Endothelial cell of umbilical vein (primary cell): ENCODE measurements at regions not wholly inside any gene's neighbourhood (a gene's known extent, or its start where the extent isn't known, plus 50 kb on each side); places are given as distances from the start of the nearest gene placed in this dataset.

Source experiments
- BruUV-seq: library from RNA; stranded (reverse); fragments of 400-500 nt; replicated peaks from 2 replicates; lab custom pipeline; 2021; lab: Mats Ljungman, UMichigan
- CTCF ChIA-PET: fragments of 300-600, 350-600 bp; sonication (Branson Sonifier 250); formaldehyde crosslinking; loops from one replicate; lab custom pipeline; 2021; ENCODE audit warnings: antibody characterized with exemption, inconsistent platforms; lab: Charles Lee
- POLR2A ChIA-PET: fragments of 300-600, 350-600 bp; sonication (Branson Sonifier 250); formaldehyde crosslinking; loops from one replicate; lab custom pipeline; 2021; ENCODE audit warnings: antibody characterized with exemption, inconsistent platforms; lab: Charles Lee
- DNase-seq: peaks from one replicate; pipeline ENCODE4 v3.0.0-alpha.2; 2011; ENCODE audit warnings: low read depth, low spot score
- FAIRE-seq: peaks from 2 replicates; lab custom pipeline; 2011; peaks lifted over from hg19 to GRCh38; lab: Jason Lieb, UNC
- H2AFZ ChIP-seq: 2 replicates; pipeline ENCODE4 v1.6.0; 2012; ENCODE audit warnings: low read depth, low read length, control low read depth, inconsistent platforms
- H3K27ac ChIP-seq: 2 replicates; pipeline ENCODE4 v1.5.1; 2011; ENCODE audit warnings: low read depth, mild to moderate bottlenecking, control low read depth, low read length, moderate library complexity; ENCODE audit not compliant: insufficient read depth
- H3K27me3 ChIP-seq, 2 experiments: 2 replicates each; pipeline versions ENCODE4 v1.6.0 to v1.6.1; 2011; ENCODE audit warnings: low read length in 2 of 2, mixed read lengths in 1 of 2; ENCODE audit not compliant: control insufficient read depth in 2 of 2, insufficient read depth in 2 of 2
- H3K36me3 ChIP-seq, 2 experiments: 2 replicates in 1 of 2; 3 replicates in 1 of 2; pipeline ENCODE4 v1.5.1; 2011; ENCODE audit warnings: low read length in 2 of 2, mild to moderate bottlenecking in 1 of 2, moderate library complexity in 1 of 2; ENCODE audit not compliant: control insufficient read depth in 2 of 2, insufficient read depth in 2 of 2; ENCODE audit errors: extremely low read depth in 1 of 2
- H3K4me1 ChIP-seq: 3 replicates; pipeline ENCODE4 v1.5.1; 2011; ENCODE audit warnings: mild to moderate bottlenecking, low read length; ENCODE audit not compliant: control insufficient read depth, insufficient read depth; ENCODE audit errors: extremely low read depth
- H3K4me2 ChIP-seq: 2 replicates; pipeline ENCODE4 v1.6.1; 2011; ENCODE audit warnings: low read length, control low read depth, mixed read lengths; ENCODE audit not compliant: insufficient read depth
- H3K4me3 ChIP-seq, 3 experiments: fragments of 200-600 bp in 1 of 3; sonication (generic), shearing (Covaris generic) in 1 of 3; replicated peaks in 1 of 3; 2 replicates each; pipeline ENCODE4 v1.5.1; 2011 to 2016; ENCODE audit warnings: control low read depth in 3 of 3, low read length in 3 of 3, mild to moderate bottlenecking in 2 of 3, inconsistent platforms in 1 of 3, low read depth in 1 of 3, moderate library complexity in 1 of 3; ENCODE audit not compliant: insufficient read depth in 1 of 3
- H3K79me2 ChIP-seq: 2 replicates; pipeline ENCODE4 v1.6.0; 2012; ENCODE audit warnings: low read length, inconsistent platforms; ENCODE audit not compliant: control insufficient read depth, insufficient read depth
- H3K9ac ChIP-seq: replicated peaks from 2 replicates; pipeline ENCODE3; 2011; ENCODE audit warnings: low read length, control low read depth; ENCODE audit not compliant: insufficient read depth; ENCODE audit errors: extremely low read depth
- H3K9me1 ChIP-seq: replicated peaks from 3 replicates; pipeline ENCODE4 v1.6.0; 2011; ENCODE audit warnings: mild to moderate bottlenecking, low read length; ENCODE audit not compliant: control insufficient read depth, insufficient read depth; ENCODE audit errors: extremely low read depth
- H3K9me3 ChIP-seq: replicated peaks from 2 replicates; pipeline ENCODE4 v1.5.1; 2012; ENCODE audit warnings: low read length, inconsistent platforms; ENCODE audit not compliant: control insufficient read depth, insufficient read depth
- H4K20me1 ChIP-seq: replicated peaks from 2 replicates; pipeline ENCODE3; 2011; ENCODE audit warnings: mild to moderate bottlenecking, low read length; ENCODE audit not compliant: control insufficient read depth, insufficient read depth; ENCODE audit errors: extremely low read depth
- CTCF ChIP-seq, 2 donors: IDR thresholded peaks; 1 replicate in 1 of 2; 2 replicates in 1 of 2; pipeline ENCODE4 v1.5.1; 2011; ENCODE audit warnings: low read length in 2 of 2, mild to moderate bottlenecking in 2 of 2, moderate library complexity in 2 of 2, control low read depth in 1 of 2, inconsistent platforms in 1 of 2, low read depth in 1 of 2; ENCODE audit not compliant: insufficient read depth in 1 of 2; ENCODE audit errors: extremely low read depth in 1 of 2
- EZH2 ChIP-seq: IDR thresholded peaks from 2 replicates; pipeline ENCODE4 v1.6.1; 2012; ENCODE audit warnings: borderline replicate concordance, low read depth, mild to moderate bottlenecking, moderate library complexity, low read length, inconsistent platforms; ENCODE audit not compliant: severe bottlenecking
- FOS ChIP-seq: IDR thresholded peaks from 2 replicates; pipeline ENCODE4 v1.6.1; 2011; ENCODE audit warnings: mild to moderate bottlenecking, low read length, moderate library complexity, borderline replicate concordance; ENCODE audit not compliant: insufficient read depth
- GATA2 ChIP-seq: IDR thresholded peaks from 2 replicates; pipeline ENCODE4 v1.7.0; 2011; ENCODE audit warnings: low read depth, mild to moderate bottlenecking, moderate library complexity, mixed read lengths, low read length; ENCODE audit not compliant: insufficient read length, insufficient read depth
- JUN ChIP-seq: IDR thresholded peaks from 2 replicates; pipeline ENCODE4 v1.6.1; 2011; ENCODE audit warnings: borderline replicate concordance, low read depth; ENCODE audit not compliant: insufficient read length, insufficient read depth
- MAX ChIP-seq: IDR thresholded peaks from 2 replicates; pipeline ENCODE4 v1.6.1; 2011; ENCODE audit not compliant: insufficient read depth, insufficient read length
- MYC ChIP-seq: IDR thresholded peaks from one replicate; pipeline ENCODE4 v1.6.1; 2011; ENCODE audit warnings: mild to moderate bottlenecking, low read depth, low read length
- POLR2A ChIP-seq: IDR thresholded peaks from 2 replicates; pipeline ENCODE4 v1.6.1; 2012; ENCODE audit warnings: low read depth, mild to moderate bottlenecking, control low read depth, low read length
- POLR2AphosphoS5 ChIP-seq: IDR thresholded peaks from 2 replicates; pipeline ENCODE4 v1.6.1; 2012; ENCODE audit warnings: low read depth, mild to moderate bottlenecking, control low read depth, low read length, moderate library complexity; ENCODE audit not compliant: insufficient read depth
- dilution Hi-C: fragments of 300-500 bp; cut with MboI; formaldehyde crosslinking; loops from one replicate; pipeline ENCODE4 v1.15.0; 2019; ENCODE audit warnings: low sequenced_read_pairs; ENCODE audit not compliant: extremely low pct_ligation_motif_present
- intact Hi-C: fragments of 100-400 bp; cut with micrococcal nuclease; formaldehyde crosslinking; loops from one replicate; pipeline ENCODE4 v1.10.0; 2022

- no peak overlapping the region for H3K4me3 ChIP-seq
- no peak overlapping the region for H3K4me2 ChIP-seq
- H3K36me3 ChIP-seq, result no peaks in the 10 kb centered on the region
- H3K27me3 ChIP-seq, result peaks cover 3 to 4% of the 10 kb centered on the region in 2 experiments
- H3K9ac ChIP-seq, result no peak overlapping the region
- DNase-seq, result no peak
- ChIA-PET CTCF (no interaction called here), POLR2A (no interaction called here)
- H3K79me2 ChIP-seq, result no peaks in the 10 kb centered on the region
- no peak for FAIRE-seq
- no peak overlapping the region for H3K27ac ChIP-seq
- TF ChIP-seq POLR2A (no peak), CTCF (IDR thresholded peaks at IDR 0.05; ENCODE audit: extremely low read depth in 1 of 2, insufficient read depth in 1 of 2, low read depth in 1 of 2, low read length in 2 of 2) (no peak), FOS (no peak), JUN (no peak), GATA2 (no peak), POLR2AphosphoS5 (no peak)
- no peaks in the 10 kb centered on the region for H4K20me1 ChIP-seq
- BruUV-seq, result no TSS peak
- intact Hi-C loops (no loop called here), dilution Hi-C loops (no loop called here)
- no peaks in the 10 kb centered on the region for H3K9me3 ChIP-seq
- no peaks in the 10 kb centered on the region for H3K9me1 ChIP-seq
- no peaks in the 10 kb centered on the region for H3K4me1 ChIP-seq
- no peak overlapping the region for H2AFZ ChIP-seq
Measured at GRCh38 chr2:35938838-35939237, 416.7 kb upstream of the CRIM1 start.

GRCh38 chr2:35933031-35933430 is 422.5 kb upstream of the CRIM1 start:
- FAIRE-seq, result no peak
- TF ChIP-seq POLR2A, result no peak
- TF ChIP-seq POLR2AphosphoS5, result no peak
- no peak for TF ChIP-seq GATA2
- TF ChIP-seq JUN, result no peak
- no peak for TF ChIP-seq FOS
- TF ChIP-seq MAX, result no peak
- TF ChIP-seq EZH2, result no peak
- no peak for TF ChIP-seq MYC
- TF ChIP-seq CTCF (IDR thresholded peaks at IDR 0.05; ENCODE audit: extremely low read depth in 1 of 2, insufficient read depth in 1 of 2, low read depth in 1 of 2, low read length in 2 of 2), result no peak
- H3K4me1 ChIP-seq, result no peaks in the 10 kb centered on the region
- H3K9me3 ChIP-seq, result no peaks in the 10 kb centered on the region
- CTCF ChIA-PET, result no interaction called here
- no peaks in the 10 kb centered on the region for H3K9me1 ChIP-seq
- no TSS peak for BruUV-seq
- intact Hi-C loops, result no loop called here
- DNase-seq, result no peak
- H4K20me1 ChIP-seq, result no peaks in the 10 kb centered on the region
- peaks cover 0 to 2% of the 10 kb centered on the region in 2 experiments for H3K27me3 ChIP-seq
- no peaks in the 10 kb centered on the region for H3K79me2 ChIP-seq
- no peak overlapping the region for H3K4me3 ChIP-seq
- dilution Hi-C loops, result no loop called here
- H3K36me3 ChIP-seq, result no peaks in the 10 kb centered on the region
- POLR2A ChIA-PET, result no interaction called here
- no peak overlapping the region for H3K4me2 ChIP-seq
- H2AFZ ChIP-seq, result no peak overlapping the region
- H3K9ac ChIP-seq, result no peak overlapping the region
- no peak overlapping the region for H3K27ac ChIP-seq
